Adrenal gland (tissue), 9 donors: ENCODE measurements at regions not wholly inside any gene's neighbourhood (a gene's known extent, or its start where the extent isn't known, plus 50 kb on each side); places are given as distances from the start of the nearest gene placed in this dataset.
"Not testable (repeated sequence)": the region's sequence is repeated elsewhere in the genome, so short reads cannot be mapped to it uniquely, and the experiment has no call there.

Experiments used
- DNase-seq, 7 donors: peaks; one replicate each; pipeline ENCODE4 v3.0.0-alpha.2; 2019 to 2020
- H3K27ac ChIP-seq, 5 donors: fragments of 200-600 bp; sonication (generic) in 4 of 5; 1 replicate in 3 of 5; 2 replicates in 2 of 5; pipeline versions ENCODE4 v1.5.1 to v1.8.0; 2016 to 2020; ENCODE audit warnings: mild to moderate bottlenecking in 1 of 5
- H3K27me3 ChIP-seq: fragments of 200-600 bp; 2 replicates; pipeline ENCODE4 v1.8.0; 2021
- H3K36me3 ChIP-seq, 2 donors: fragments of 200-600 bp; replicated peaks in 1 of 2; 1 replicate in 1 of 2; 2 replicates in 1 of 2; pipeline versions ENCODE4 v1.5.1 to v1.8.0; 2018 to 2022
- H3K4me1 ChIP-seq, 2 donors: fragments of 200-600 bp; replicated peaks in 1 of 2; 1 replicate in 1 of 2; 2 replicates in 1 of 2; pipeline versions ENCODE4 v1.5.1 to v1.8.0; 2018 to 2021
- H3K4me3 ChIP-seq, 4 donors: fragments of 200-600 bp; sonication (generic) in 3 of 4; one replicate each; pipeline ENCODE4 v1.5.1; 2016 to 2018
- H3K9me3 ChIP-seq, 3 donors: fragments of 200-600 bp; sonication (generic) in 1 of 3; replicated peaks in 1 of 3; 1 replicate in 2 of 3; 2 replicates in 1 of 3; pipeline versions ENCODE4 v1.5.1 to v1.8.0; 2016 to 2021
- CTCF ChIP-seq, 6 experiments: fragments of 450-650 bp in 4 of 6; fragments of 200-600 bp in 2 of 6; sonication (generic) in 1 of 6; IDR thresholded peaks; 1 replicate in 5 of 6; 2 replicates in 1 of 6; pipeline versions ENCODE4 v1.5.1 to v1.8.0; 2016 to 2021; ENCODE audit warnings: antibody characterized with exemption in 6 of 6, mild to moderate bottlenecking in 2 of 6, moderate library complexity in 1 of 6
- POLR2A ChIP-seq, 2 donors: fragments of 450-650 bp; IDR thresholded peaks; one replicate each; pipeline ENCODE4 v1.6.1; 2017; ENCODE audit warnings: antibody characterized with exemption in 2 of 2, mild to moderate bottlenecking in 2 of 2, moderate library complexity in 1 of 2
- WGBS, 4 donors: extraction: QIAGEN DNeasy Blood & Tissue Kit in 2 of 4; methylation state at CpG; one replicate each; pipeline versions ENCODE4 v1.1.5 to v1.1.7; 2013 to 2017; 5-methylcytosine and 5-hydroxymethylcytosine counted together
- intact Hi-C, 2 donors: fragments of 100-400 bp; cut with DNase I; formaldehyde crosslinking; loops; one replicate each; pipeline versions ENCODE4 v1.14.1 to v1.15.0; 2022 to 2023
- donor health status: healthy with polysubstance abuse.
- donor health status: Bipolar disorder and iron deficiency.
- donor health status: DM: yes; HTN: yes; CAD: no.
- donor health status: DM: no; HTN: no; CAD: no.
- donor health status: DM: no; HTN: no; CAD: no.

GRCh38 chr9:29439961-29440360, 1866.7 kb upstream of the C9orf72 start:
- Histone ChIP-seq H3K9me3 (no peaks in the 10 kb centered on the region), H3K27me3 (no peaks in the 10 kb centered on the region), H3K4me1 (no peaks in the 10 kb centered on the region), H3K27ac (no peak overlapping the region), H3K4me3 (no peak overlapping the region), H3K36me3 (no peaks in the 10 kb centered on the region)
- intact Hi-C loops, result no loop called here
- TF ChIP-seq CTCF (IDR thresholded peaks at IDR 0.05) (no peak), POLR2A (IDR thresholded peaks at IDR 0.05) (no peak)
- no peak for DNase-seq
- 30 to 68% (median 45%) methylated on average over 2 of the region's 2 CpGs for WGBS, 4 donors

- no peak for TF ChIP-seq CTCF (IDR thresholded peaks at IDR 0.05)
- TF ChIP-seq POLR2A (IDR thresholded peaks at IDR 0.05), result no peak
- H3K27ac ChIP-seq, result no peak overlapping the region
- H3K27me3 ChIP-seq, result no peaks in the 10 kb centered on the region
- H3K36me3 ChIP-seq, result no peaks in the 10 kb centered on the region
- DNase-seq, result no peak
- intact Hi-C loops, result no loop called here
- H3K4me1 ChIP-seq, result no peaks in the 10 kb centered on the region
- no peak overlapping the region for H3K4me3 ChIP-seq
- no peaks in the 10 kb centered on the region for H3K9me3 ChIP-seq
- WGBS, 4 donors, result 70 to 81% (median 74%) methylated on average over 4 of the region's 4 CpGs
Observed at GRCh38 chr9:29440449-29440848, 1867.2 kb upstream of the C9orf72 start.

- Histone ChIP-seq H3K27ac (no peak overlapping the region), H3K4me1 (no peaks in the 10 kb centered on the region), H3K9me3 (no peaks in the 10 kb centered on the region), H3K36me3 (no peaks in the 10 kb centered on the region), H3K4me3 (no peak overlapping the region), H3K27me3 (no peaks in the 10 kb centered on the region)
- WGBS, 4 donors, result 52 to 73% (median 60%) methylated on average over 3 of the region's 3 CpGs
- intact Hi-C loops, result no loop called here
- DNase-seq, result no peak
- TF ChIP-seq CTCF (IDR thresholded peaks at IDR 0.05) (no peak), POLR2A (IDR thresholded peaks at IDR 0.05) (no peak)
Observed at GRCh38 chr9:29445751-29446150, 1872.5 kb upstream of the C9orf72 start.

- Histone ChIP-seq H3K36me3 (no peaks in the 10 kb centered on the region), H3K27me3 (no peaks in the 10 kb centered on the region), H3K9me3 (no peaks in the 10 kb centered on the region), H3K27ac (no peak overlapping the region), H3K4me1 (no peaks in the 10 kb centered on the region), H3K4me3 (no peak overlapping the region)
- intact Hi-C loops, result no loop called here
- TF ChIP-seq CTCF (IDR thresholded peaks at IDR 0.05) (no peak), POLR2A (IDR thresholded peaks at IDR 0.05) (no peak)
- DNase-seq, result no peak
Observed at GRCh38 chr9:29449306-29449705, 1876.0 kb upstream of the C9orf72 start.

GRCh38 chr9:29450343-29450875, 1877.1 kb upstream of the C9orf72 start:
- H3K27ac ChIP-seq, DNase-seq, intact Hi-C loops, H3K9me3 ChIP-seq, H3K27me3 ChIP-seq, H3K4me3 ChIP-seq, H3K4me1 ChIP-seq, H3K36me3 ChIP-seq: not testable (repeated sequence)
- WGBS, 4 donors, result 87 to 93% (median 88%) methylated on average over 25 to 29 of the region's 29 CpGs
